Stimulated activated CD4-positive, alpha-beta T cell treated with anti-CD3 and anti-CD28 coated beads, Interleukin-1b, Interleukin-23, amount 100 ng/mL, for 4 hours (primary cell): ENCODE measurements at regions not wholly inside any gene's neighbourhood (a gene's known extent, or its start where the extent isn't known, plus 50 kb on each side); places are given as distances from the start of the nearest gene placed in this dataset.

Experiments
- DNase-seq, 2 donors: peaks; one replicate each; pipeline ENCODE4 v3.0.0-alpha.2; 2020; ENCODE audit warnings: low read depth in 2 of 2

GRCh38 chr13:23983671-23984070 lies 86.4 kb upstream of the C1QTNF9B start:
- no peak for DNase-seq

GRCh38 chr13:23984546-23984945 lies 87.2 kb upstream of the C1QTNF9B start:
- DNase-seq: no peak

- DNase-seq: no peak
These were observed 87.8 kb upstream of the C1QTNF9B start for GRCh38 chr13:23985060-23985459.

- DNase-seq: no peak
These were observed 88.5 kb upstream of the C1QTNF9B start for GRCh38 chr13:23985839-23986238.

- no peak for DNase-seq
These were observed 89.3 kb upstream of the C1QTNF9B start for GRCh38 chr13:23986619-23987018.

- DNase-seq: no peak
These were observed 90.1 kb upstream of the C1QTNF9B start for GRCh38 chr13:23987331-23987894.

GRCh38 chr13:23988546-23989122 lies 91.3 kb upstream of the C1QTNF9B start:
- no peak for DNase-seq

GRCh38 chr13:23990455-23990854 lies 93.2 kb upstream of the C1QTNF9B start:
- DNase-seq: no peak

- DNase-seq: no peak
These were observed 93.8 kb upstream of the C1QTNF9B start for GRCh38 chr13:23991119-23991518.

GRCh38 chr13:23992781-23993679 lies 95.7 kb upstream of the C1QTNF9B start:
- DNase-seq: no peak

GRCh38 chr13:23993680-23993985 lies 96.3 kb upstream of the C1QTNF9B start:
- DNase-seq: no peak

GRCh38 chr13:23995283-23996073 lies 98.2 kb upstream of the C1QTNF9B start:
- no peak for DNase-seq

- DNase-seq: no peak
These were observed 99.2 kb upstream of the C1QTNF9B start for GRCh38 chr13:23996456-23996855.

GRCh38 chr13:23999424-23999823 lies 102.1 kb upstream of the C1QTNF9B start:
- no peak for DNase-seq

- no peak for DNase-seq
These were observed 105.0 kb upstream of the C1QTNF9B start for GRCh38 chr13:24002206-24002815.

GRCh38 chr13:24004142-24004899 lies 107.0 kb upstream of the C1QTNF9B start:
- no peak for DNase-seq

GRCh38 chr13:24004971-24005370 lies 107.7 kb upstream of the C1QTNF9B start:
- no peak for DNase-seq

- DNase-seq: no peak
These were observed 108.5 kb upstream of the C1QTNF9B start for GRCh38 chr13:24005755-24006281.

- DNase-seq: no peak
These were observed 109.4 kb upstream of the C1QTNF9B start for GRCh38 chr13:24006520-24007248.

GRCh38 chr13:24007979-24008620 lies 110.8 kb upstream of the C1QTNF9B start:
- DNase-seq: no peak
